Tibial artery (tissue), 4 donors: ENCODE measurements at regions not wholly inside any gene's neighbourhood (a gene's known extent, or its start where the extent isn't known, plus 50 kb on each side); places are given as distances from the start of the nearest gene placed in this dataset.

ENCODE experiments used
- DNase-seq, 2 donors: peaks; one replicate each; pipeline ENCODE4 v3.0.0-alpha.2; 2019
- H3K27ac ChIP-seq, 2 donors: fragments of 200-600 bp; sonication (generic) in 1 of 2; 1 replicate in 1 of 2; 2 replicates in 1 of 2; pipeline ENCODE4 v1.5.1; 2018 to 2019; ENCODE audit warnings: mild to moderate bottlenecking in 1 of 2
- H3K27me3 ChIP-seq, 2 donors: fragments of 200-600 bp; sonication (generic) in 1 of 2; one replicate each; pipeline versions ENCODE4 v1.5.1 to v1.6.0; 2016 to 2019
- H3K36me3 ChIP-seq, 3 donors: fragments of 200-600 bp; sonication (generic) in 2 of 3; one replicate each; pipeline ENCODE4 v1.5.1; 2016 to 2019; ENCODE audit warnings: mild to moderate bottlenecking in 2 of 3
- H3K4me1 ChIP-seq, 4 donors: fragments of 200-600 bp; sonication (generic) in 2 of 4; 1 replicate in 3 of 4; 2 replicates in 1 of 4; pipeline ENCODE4 v1.5.1; 2016 to 2019
- H3K4me3 ChIP-seq, 2 donors: fragments of 200-600 bp; sonication (generic) in 1 of 2; 1 replicate in 1 of 2; 2 replicates in 1 of 2; pipeline ENCODE4 v1.5.1; 2018 to 2019; ENCODE audit warnings: mild to moderate bottlenecking in 2 of 2
- H3K9me3 ChIP-seq, 3 donors: fragments of 200-600 bp; sonication (generic) in 1 of 3; one replicate each; pipeline ENCODE4 v1.5.1; 2016 to 2019
- CTCF ChIP-seq, 2 experiments: fragments of 200-600 bp in 1 of 2; fragments of 450-650 bp in 1 of 2; IDR thresholded peaks; one replicate each; pipeline ENCODE4 v1.5.1; 2017 to 2019; ENCODE audit warnings: antibody characterized with exemption in 2 of 2, mild to moderate bottlenecking in 1 of 2, moderate library complexity in 1 of 2
- intact Hi-C: fragments of 100-400 bp; cut with DNase I; formaldehyde crosslinking; loops from one replicate; pipeline ENCODE4 v1.15.0; 2023; ENCODE audit warnings: low total_unique reads

GRCh38 chr15:91465086-91465485 lies 365.0 kb downstream of the SV2B start:
- H3K27me3 ChIP-seq: no peaks in the 10 kb centered on the region
- intact Hi-C loops: no loop called here
- no peak for DNase-seq
- H3K36me3 ChIP-seq: no peaks in the 10 kb centered on the region
- no peaks in the 10 kb centered on the region for H3K9me3 ChIP-seq
- H3K4me1 ChIP-seq: no peaks in the 10 kb centered on the region
- H3K4me3 ChIP-seq: no peak overlapping the region
- no peak overlapping the region for H3K27ac ChIP-seq
- TF ChIP-seq CTCF (IDR thresholded peaks at IDR 0.05): no peak

- DNase-seq: no peak
Observed at GRCh38 chr15:91465696-91466095, 365.6 kb downstream of the SV2B start.

GRCh38 chr15:91468871-91469580 lies 369.0 kb downstream of the SV2B start:
- TF ChIP-seq CTCF (IDR thresholded peaks at IDR 0.05): no peak
- intact Hi-C loops: no loop called here

More at GRCh38 chr15:91465696-91466095, 365.6 kb downstream of the SV2B start:
- no peak overlapping the region for H3K27ac ChIP-seq
- no peaks in the 10 kb centered on the region for H3K9me3 ChIP-seq
- no peaks in the 10 kb centered on the region for H3K27me3 ChIP-seq
- intact Hi-C loops: no loop called here
- H3K4me1 ChIP-seq: no peaks in the 10 kb centered on the region
- H3K4me3 ChIP-seq: no peak overlapping the region
- H3K36me3 ChIP-seq: no peaks in the 10 kb centered on the region
- no peak for TF ChIP-seq CTCF (IDR thresholded peaks at IDR 0.05)

GRCh38 chr15:91469632-91470567 lies 369.8 kb downstream of the SV2B start:
- intact Hi-C loops: no loop called here
- DNase-seq: no peak
- Histone ChIP-seq H3K27me3 (no peaks in the 10 kb centered on the region), H3K36me3 (no peaks in the 10 kb centered on the region), H3K9me3 (no peaks in the 10 kb centered on the region), H3K27ac (no peak overlapping the region), H3K4me3 (no peak overlapping the region), H3K4me1 (no peaks in the 10 kb centered on the region)
- no peak for TF ChIP-seq CTCF (IDR thresholded peaks at IDR 0.05)

More at GRCh38 chr15:91468871-91469580, 369.0 kb downstream of the SV2B start:
- Histone ChIP-seq H3K4me3 (no peak overlapping the region), H3K4me1 (no peaks in the 10 kb centered on the region), H3K36me3 (no peaks in the 10 kb centered on the region), H3K9me3 (no peaks in the 10 kb centered on the region), H3K27me3 (no peaks in the 10 kb centered on the region), H3K27ac (no peak overlapping the region)
- no peak for DNase-seq

GRCh38 chr15:91471468-91471867 lies 371.4 kb downstream of the SV2B start:
- Histone ChIP-seq H3K4me3 (no peak overlapping the region), H3K27me3 (no peaks in the 10 kb centered on the region), H3K36me3 (no peaks in the 10 kb centered on the region), H3K4me1 (no peaks in the 10 kb centered on the region), H3K9me3 (no peaks in the 10 kb centered on the region), H3K27ac (no peak overlapping the region)
- intact Hi-C loops: no loop called here
- DNase-seq: no peak
- no peak for TF ChIP-seq CTCF (IDR thresholded peaks at IDR 0.05)
